Ishikawa (cell line): ENCODE measurements at regions not wholly inside any gene's neighbourhood (a gene's known extent, or its start where the extent isn't known, plus 50 kb on each side); places are given as distances from the start of the nearest gene placed in this dataset.

Experiments used
- CEBPB ChIP-seq: IDR thresholded peaks from 2 replicates; pipeline ENCODE4 v1.6.1; 2012
- CREB1 ChIP-seq: IDR thresholded peaks from 2 replicates; pipeline ENCODE4 v1.6.1; 2012; ENCODE audit warnings: low read depth
- EGR1 ChIP-seq: IDR thresholded peaks from 2 replicates; pipeline ENCODE4 v1.6.1; 2012
- EP300 ChIP-seq: IDR thresholded peaks from 2 replicates; pipeline ENCODE4 v1.6.1; 2012; ENCODE audit warnings: borderline replicate concordance
- FOXM1 ChIP-seq: IDR thresholded peaks from 2 replicates; pipeline ENCODE4 v1.6.1; 2012; ENCODE audit warnings: low read depth, borderline replicate concordance
- MAX ChIP-seq: IDR thresholded peaks from 2 replicates; pipeline ENCODE4 v1.6.1; 2012
- NFIC ChIP-seq: IDR thresholded peaks from 2 replicates; pipeline ENCODE4 v1.6.1; 2012
- RAD21 ChIP-seq: IDR thresholded peaks from 2 replicates; pipeline ENCODE4 v1.6.1; 2012; ENCODE audit warnings: low read depth
- REST ChIP-seq: IDR thresholded peaks from 2 replicates; pipeline ENCODE4 v1.6.1; 2012; ENCODE audit warnings: low read depth, mild to moderate bottlenecking
- TAF1 ChIP-seq: IDR thresholded peaks from 2 replicates; pipeline ENCODE4 v1.6.1; 2012; ENCODE audit warnings: low read depth, mild to moderate bottlenecking
- TCF12 ChIP-seq: IDR thresholded peaks from 2 replicates; pipeline ENCODE4 v1.6.1; 2012; ENCODE audit warnings: low read depth
- TEAD4 ChIP-seq: IDR thresholded peaks from 2 replicates; pipeline ENCODE4 v1.6.1; 2012
- USF1 ChIP-seq: IDR thresholded peaks from 2 replicates; pipeline ENCODE4 v1.6.1; 2012
- YY1 ChIP-seq: IDR thresholded peaks from 2 replicates; pipeline ENCODE4 v1.6.1; 2012; ENCODE audit warnings: low read depth
- ZBTB7A ChIP-seq: IDR thresholded peaks from 2 replicates; pipeline ENCODE4 v1.6.1; 2012; ENCODE audit warnings: low read depth

GRCh38 chr19:57016076-57016475, 103.7 kb upstream of the USP29 start:
- no peak for TF ChIP-seq USF1
- TF ChIP-seq TCF12 = no peak
- no peak for TF ChIP-seq ZBTB7A
- no peak for TF ChIP-seq YY1
- no peak for TF ChIP-seq EP300
- no peak for TF ChIP-seq TEAD4
- no peak for TF ChIP-seq CREB1
- TF ChIP-seq EGR1 = no peak
- no peak for TF ChIP-seq MAX
- no peak for TF ChIP-seq RAD21
- no peak for TF ChIP-seq NFIC
- no peak for TF ChIP-seq CEBPB
- no peak for TF ChIP-seq TAF1
- no peak for TF ChIP-seq REST
- no peak for TF ChIP-seq FOXM1

GRCh38 chr19:57016491-57016890, 103.3 kb upstream of the USP29 start:
- no peak for TF ChIP-seq CEBPB
- no peak for TF ChIP-seq EP300
- TF ChIP-seq TAF1 = no peak
- no peak for TF ChIP-seq FOXM1
- no peak for TF ChIP-seq USF1
- no peak for TF ChIP-seq TCF12
- TF ChIP-seq NFIC = no peak
- TF ChIP-seq YY1 = no peak
- TF ChIP-seq CREB1 = no peak
- TF ChIP-seq ZBTB7A = no peak
- no peak for TF ChIP-seq RAD21
- TF ChIP-seq TEAD4 = no peak

- no peak for TF ChIP-seq USF1
- no peak for TF ChIP-seq MAX
- TF ChIP-seq TEAD4 = no peak
- TF ChIP-seq TAF1 = no peak
- TF ChIP-seq EP300 = no peak
- no peak for TF ChIP-seq NFIC
- no peak for TF ChIP-seq REST
- TF ChIP-seq CREB1 = no peak
Observed at GRCh38 chr19:57025491-57025890, 94.3 kb upstream of the USP29 start.

GRCh38 chr19:57026476-57026875, 93.3 kb upstream of the USP29 start:
- TF ChIP-seq FOXM1 (no peak), ZBTB7A (no peak), EGR1 (no peak), NFIC (no peak), EP300 (no peak), CREB1 (no peak)

GRCh38 chr19:57027360-57027759, 92.4 kb upstream of the USP29 start:
- TF ChIP-seq REST (no peak), CEBPB (no peak), USF1 (no peak), YY1 (no peak), MAX (no peak), EP300 (no peak), TCF12 (no peak), CREB1 (no peak), FOXM1 (no peak), TAF1 (no peak), RAD21 (no peak), EGR1 (no peak), TEAD4 (no peak), ZBTB7A (no peak), NFIC (no peak)
